DND-41 (cell line): ENCODE measurements at regions not wholly inside any gene's neighbourhood (a gene's known extent, or its start where the extent isn't known, plus 50 kb on each side); places are given as distances from the start of the nearest gene placed in this dataset.

ENCODE experiments used
- EZH2 ChIP-seq: IDR thresholded peaks from 3 replicates; pipeline ENCODE4 v1.6.1; 2012; ENCODE audit warnings: borderline replicate concordance, low read depth, mild to moderate bottlenecking, moderate library complexity, low read length, inconsistent platforms; ENCODE audit not compliant: severe bottlenecking
- TF ChIP-seq, protein P1 (sequence below): IDR thresholded peaks from 2 replicates; pipeline ENCODE4 v1.5.1; 2012; ENCODE audit warnings: borderline replicate concordance, low read length, moderate library complexity, mild to moderate bottlenecking; ENCODE audit not compliant: poor library complexity, severe bottlenecking; ENCODE audit errors: extremely low read depth

GRCh38 chr12:24021164-24021502, 71.7 kb upstream of the SOX5 start:
- TF ChIP-seq, protein P1, sequence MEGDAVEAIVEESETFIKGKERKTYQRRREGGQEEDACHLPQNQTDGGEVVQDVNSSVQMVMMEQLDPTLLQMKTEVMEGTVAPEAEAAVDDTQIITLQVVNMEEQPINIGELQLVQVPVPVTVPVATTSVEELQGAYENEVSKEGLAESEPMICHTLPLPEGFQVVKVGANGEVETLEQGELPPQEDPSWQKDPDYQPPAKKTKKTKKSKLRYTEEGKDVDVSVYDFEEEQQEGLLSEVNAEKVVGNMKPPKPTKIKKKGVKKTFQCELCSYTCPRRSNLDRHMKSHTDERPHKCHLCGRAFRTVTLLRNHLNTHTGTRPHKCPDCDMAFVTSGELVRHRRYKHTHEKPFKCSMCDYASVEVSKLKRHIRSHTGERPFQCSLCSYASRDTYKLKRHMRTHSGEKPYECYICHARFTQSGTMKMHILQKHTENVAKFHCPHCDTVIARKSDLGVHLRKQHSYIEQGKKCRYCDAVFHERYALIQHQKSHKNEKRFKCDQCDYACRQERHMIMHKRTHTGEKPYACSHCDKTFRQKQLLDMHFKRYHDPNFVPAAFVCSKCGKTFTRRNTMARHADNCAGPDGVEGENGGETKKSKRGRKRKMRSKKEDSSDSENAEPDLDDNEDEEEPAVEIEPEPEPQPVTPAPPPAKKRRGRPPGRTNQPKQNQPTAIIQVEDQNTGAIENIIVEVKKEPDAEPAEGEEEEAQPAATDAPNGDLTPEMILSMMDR: no peak
- no peak for TF ChIP-seq EZH2
